H9 (cell line): ENCODE measurements at regions not wholly inside any gene's neighbourhood (a gene's known extent, or its start where the extent isn't known, plus 50 kb on each side); places are given as distances from the start of the nearest gene placed in this dataset.
A peak's percentile ranks its signal among the peaks of the same experiment; 100 is the strongest.

ENCODE experiments used
- DNase-seq: peaks from one replicate; pipeline ENCODE4 v3.0.0-alpha.2; 2017
- H2AFZ ChIP-seq: one replicate; pipeline ENCODE4 v1.6.1; 2013; ENCODE audit warnings: mild to moderate bottlenecking, low read length, control low read depth, moderate library complexity
- H2AK5ac ChIP-seq: 2 replicates; pipeline ENCODE4 v1.6.1; 2013; ENCODE audit warnings: low read length, control low read depth, mixed read lengths; ENCODE audit not compliant: insufficient read length
- H2BK120ac ChIP-seq: one replicate; pipeline ENCODE4 v1.6.1; 2013; ENCODE audit warnings: low read depth, mild to moderate bottlenecking, low read length, control low read depth, inconsistent platforms; ENCODE audit not compliant: poor library complexity, severe bottlenecking
- H2BK12ac ChIP-seq: 2 replicates; pipeline ENCODE4 v1.6.1; 2013; ENCODE audit warnings: low read length, control low read depth, mixed read lengths, low read depth; ENCODE audit not compliant: insufficient read length
- H2BK15ac ChIP-seq: 2 replicates; pipeline ENCODE4 v1.6.1; 2013; ENCODE audit warnings: low read depth, low read length, control low read depth
- H2BK20ac ChIP-seq: one replicate; pipeline ENCODE4 v1.6.1; 2013; ENCODE audit warnings: low read depth, mild to moderate bottlenecking, low read length, control low read depth, inconsistent platforms; ENCODE audit not compliant: poor library complexity, severe bottlenecking
- H2BK5ac ChIP-seq: 2 replicates; pipeline ENCODE4 v1.6.1; 2013; ENCODE audit warnings: low read length, control low read depth, mixed read lengths; ENCODE audit not compliant: insufficient read length
- H3K14ac ChIP-seq: 2 replicates; pipeline ENCODE4 v1.6.1; 2013; ENCODE audit warnings: low read length, control low read depth; ENCODE audit not compliant: insufficient read depth
- H3K18ac ChIP-seq: 2 replicates; pipeline ENCODE4 v1.6.1; 2013; ENCODE audit warnings: low read depth, mild to moderate bottlenecking, mixed read lengths, low read length, control low read depth; ENCODE audit not compliant: insufficient read length
- H3K23ac ChIP-seq: 2 replicates; pipeline ENCODE4 v1.6.1; 2013; ENCODE audit warnings: low read length, control low read depth, mixed read lengths, low read depth; ENCODE audit not compliant: insufficient read length
- H3K23me2 ChIP-seq: 2 replicates; pipeline ENCODE4 v1.6.1; 2013; ENCODE audit warnings: low read depth, mild to moderate bottlenecking, mixed read lengths, low read length, control low read depth; ENCODE audit not compliant: insufficient read length, poor library complexity, severe bottlenecking
- H3K27ac ChIP-seq: 2 replicates; pipeline ENCODE4 v1.5.1; 2013; ENCODE audit warnings: low read length, control low read depth, mixed read lengths, low read depth; ENCODE audit not compliant: insufficient read length
- H3K27me3 ChIP-seq: 2 replicates; pipeline ENCODE4 v1.6.1; 2013; ENCODE audit warnings: low read length, control low read depth, inconsistent platforms; ENCODE audit not compliant: insufficient read depth
- H3K4ac ChIP-seq: 2 replicates; pipeline ENCODE4 v1.6.1; 2013; ENCODE audit warnings: low read depth, mild to moderate bottlenecking, control low read depth, inconsistent platforms, low read length, moderate library complexity
- H3K4me1 ChIP-seq: 2 replicates; pipeline ENCODE4 v1.6.1; 2013; ENCODE audit warnings: low read length, control low read depth, inconsistent platforms; ENCODE audit not compliant: insufficient read depth
- H3K4me2 ChIP-seq: 2 replicates; pipeline ENCODE4 v1.6.1; 2013; ENCODE audit warnings: low read length, control low read depth, mixed read lengths; ENCODE audit not compliant: insufficient read length, insufficient read depth
- H3K56ac ChIP-seq: 2 replicates; pipeline ENCODE4 v1.6.1; 2013; ENCODE audit warnings: low read depth, mild to moderate bottlenecking, mixed read lengths, low read length, control low read depth; ENCODE audit not compliant: insufficient read length
- H3K79me1 ChIP-seq: 2 replicates; pipeline ENCODE4 v1.6.1; 2013; ENCODE audit warnings: low read depth, mild to moderate bottlenecking, moderate library complexity, low read length, control low read depth, inconsistent platforms; ENCODE audit not compliant: insufficient read depth, poor library complexity, severe bottlenecking
- H3K79me2 ChIP-seq: 2 replicates; pipeline ENCODE4 v1.6.1; 2013; ENCODE audit warnings: low read length, control low read depth, inconsistent platforms; ENCODE audit not compliant: insufficient read depth
- H3K9ac ChIP-seq: 2 replicates; pipeline ENCODE4 v1.6.1; 2013; ENCODE audit warnings: low read length, control low read depth, mixed read lengths; ENCODE audit not compliant: insufficient read length; ENCODE audit errors: extremely low read depth
- H3K9me3 ChIP-seq: one replicate; pipeline ENCODE4 v1.6.1; 2013; ENCODE audit warnings: low read depth, low read length, inconsistent platforms; ENCODE audit not compliant: control insufficient read depth
- H3T11ph ChIP-seq: one replicate; pipeline ENCODE4 v1.6.1; 2013; ENCODE audit warnings: mild to moderate bottlenecking, low read length, control low read depth, inconsistent platforms
- H4K20me1 ChIP-seq: one replicate; pipeline ENCODE4 v1.6.1; 2013; ENCODE audit not compliant: control insufficient read depth, insufficient read length, insufficient read depth
- H4K5ac ChIP-seq: 2 replicates; pipeline ENCODE4 v1.6.1; 2013; ENCODE audit warnings: low read depth, mild to moderate bottlenecking, mixed read lengths, low read length, control low read depth; ENCODE audit not compliant: insufficient read length
- H4K8ac ChIP-seq: replicated peaks from 2 replicates; pipeline ENCODE4 v1.6.1; 2013; ENCODE audit warnings: low read length, control low read depth, mixed read lengths, low read depth; ENCODE audit not compliant: insufficient read length
- H4K91ac ChIP-seq: 2 replicates; pipeline ENCODE4 v1.6.1; 2013; ENCODE audit warnings: low read depth, mild to moderate bottlenecking, moderate library complexity, mixed read lengths, low read length, control low read depth; ENCODE audit not compliant: insufficient read length
- H3K27ac Mint-ChIP-seq, 3 experiments: 2 replicates in 2 of 3; 3 replicates in 1 of 3; pipeline ENCODE4 v1.8.0; 2020 to 2021; ENCODE audit warnings: mixed read lengths in 3 of 3, mild to moderate bottlenecking in 1 of 3, moderate library complexity in 1 of 3
- H3K27me3 Mint-ChIP-seq: 2 replicates; pipeline ENCODE4 v1.8.0; 2021; ENCODE audit warnings: low read depth, mild to moderate bottlenecking, moderate library complexity, mixed read lengths
- H3K36me3 Mint-ChIP-seq, 3 experiments: 2 replicates in 2 of 3; 3 replicates in 1 of 3; pipeline ENCODE4 v1.8.0; 2020 to 2021; ENCODE audit warnings: low read depth in 3 of 3, mixed read lengths in 3 of 3; ENCODE audit not compliant: insufficient read depth in 1 of 3
- H3K4me1 Mint-ChIP-seq, 2 experiments: 2 replicates each; pipeline ENCODE4 v1.8.0; 2020; ENCODE audit warnings: mixed read lengths in 2 of 2
- H3K4me3 Mint-ChIP-seq, 2 experiments: 2 replicates in 1 of 2; 3 replicates in 1 of 2; pipeline ENCODE4 v1.8.0; 2020 to 2021; ENCODE audit warnings: mild to moderate bottlenecking in 2 of 2, mixed read lengths in 2 of 2, moderate library complexity in 1 of 2
- H3K9me3 Mint-ChIP-seq, 2 experiments: 2 replicates in 1 of 2; 3 replicates in 1 of 2; pipeline ENCODE4 v1.8.0; 2020; ENCODE audit warnings: mild to moderate bottlenecking in 2 of 2, mixed read lengths in 2 of 2, moderate library complexity in 1 of 2
- CTCF ChIP-seq: fragments of 200-600 bp; sonication (generic); conservative IDR thresholded peaks from 3 replicates; pipeline ENCODE4 v1.8.0; 2021; ENCODE audit warnings: antibody characterized with exemption, mild to moderate bottlenecking
- WGBS: extraction: QIAGEN DNeasy Blood & Tissue Kit; methylation state at CpG from one replicate; pipeline ENCODE4 v1.1.7; 2013; ENCODE audit warnings: missing lambda C conversion rate, low lambda C conversion rate, mixed read lengths; ENCODE audit not compliant: insufficient read length; ENCODE audit errors: extremely low coverage; 5-methylcytosine and 5-hydroxymethylcytosine counted together

- Histone ChIP-seq H3T11ph (no peak overlapping the region), H3K27me3 (no peaks in the 10 kb centered on the region), H4K91ac (no peak overlapping the region), H4K5ac (no peak overlapping the region), H3K23me2 (no peaks in the 10 kb centered on the region), H3K9me3 (no peaks in the 10 kb centered on the region), H4K20me1 (no peaks in the 10 kb centered on the region), H3K4ac (no peak overlapping the region), H3K4me2 (no peak overlapping the region), H3K9ac (no peak overlapping the region), H2BK120ac (no peak overlapping the region), H2BK20ac (no peak overlapping the region), H2BK5ac (no peak overlapping the region), H2AFZ (no peak overlapping the region), H3K18ac (no peak overlapping the region), H2AK5ac (no peak overlapping the region), H3K23ac (no peak overlapping the region), H3K27ac (no peak overlapping the region), H3K14ac (no peak overlapping the region), H3K56ac (no peak overlapping the region), H3K79me2 (no peaks in the 10 kb centered on the region), H4K8ac (no peak overlapping the region), H3K79me1 (no peaks in the 10 kb centered on the region), H3K4me1 (no peaks in the 10 kb centered on the region), H2BK15ac (no peak overlapping the region), H2BK12ac (no peak overlapping the region)
- Mint-ChIP-seq H3K4me3 (no peak overlapping the region), H3K9me3 (peaks cover 11 to 15% of the 10 kb centered on the region in 2 experiments), H3K36me3 (peaks cover 0 to 15% (median 9%) of the 10 kb centered on the region in 3 experiments; a peak in 5 of 7 replicates), H3K4me1 (no peaks in the 10 kb centered on the region), H3K27me3 (no peaks in the 10 kb centered on the region), H3K27ac (peak overlapping the region in 1 of 3 experiments; percentile 85; a peak in 1 of 7 replicates)
- DNase-seq: no peak
- no peak for TF ChIP-seq CTCF
- no CpG with 5 or more reads among the region's 3 CpGs for WGBS
Observed at GRCh38 chr6:66935612-66936011, 1228.6 kb upstream of the EYS start.
